ENCODE measurements at regions not wholly inside any gene's neighbourhood (a gene's known extent, or its start where the extent isn't known, plus 50 kb on each side); places are given as distances from the start of the nearest gene placed in this dataset.

- Histone ChIP-seq H3K4me3 (ENCODE audit: insufficient read depth, low read depth, low read length) (no peak overlapping the region), H3K9me1 (ENCODE audit: insufficient read depth, low read length) (no peaks in the 10 kb centered on the region; the same call in none of the 2 replicates), H3K79me1 (ENCODE audit: low read depth in 1 of 2, low read length in 2 of 2) (no peaks in the 10 kb centered on the region), H2BK15ac (ENCODE audit: low read depth, low read length) (no peak overlapping the region), H3K9ac (ENCODE audit: low read depth, low read length) (no peak overlapping the region), H4K91ac (ENCODE audit: insufficient read depth, low read depth, low read length) (no peak overlapping the region), H3K23ac (ENCODE audit: low read depth, low read length) (no peak overlapping the region), H3K27me3 (ENCODE audit: control insufficient read depth, insufficient read depth, low read length) (peaks cover 50% of the 10 kb centered on the region), H2BK5ac (ENCODE audit: low read depth, low read length, poor library complexity, severe bottlenecking) (no peak overlapping the region), H3K14ac (replicated peaks; ENCODE audit: low read depth, low read length) (no peak overlapping the region), H4K20me1 (ENCODE audit: insufficient read depth, low read length) (no peaks in the 10 kb centered on the region), H2BK20ac (ENCODE audit: low read depth, low read length) (no peak overlapping the region), H2BK120ac (ENCODE audit: low read depth, low read length) (no peak overlapping the region), H4K5ac (ENCODE audit: low read depth, low read length) (no peak overlapping the region), H3K36me3 (ENCODE audit: control insufficient read depth, insufficient read depth, low read length) (no peaks in the 10 kb centered on the region), H4K8ac (ENCODE audit: low read depth in 2 of 2, low read length in 2 of 2) (no peak overlapping the region), H3K18ac (ENCODE audit: low read depth, low read length) (no peak overlapping the region), H2AK9ac (replicated peaks; ENCODE audit: low read depth, low read length, poor library complexity) (no peak overlapping the region), H3K4me1 (ENCODE audit: control insufficient read depth, insufficient read depth, low read length) (no peaks in the 10 kb centered on the region; the same call in 1 of the 2 replicates), H3K4me2 (ENCODE audit: low read depth, low read length) (no peak overlapping the region), H3K56ac (ENCODE audit: extremely low read depth, insufficient read depth, low read length) (no peak overlapping the region), H3K9me3 (ENCODE audit: control insufficient read depth, insufficient read depth, low read length) (no peaks in the 10 kb centered on the region), H2AFZ (replicated peaks; ENCODE audit: low read length, poor library complexity) (no peak overlapping the region), H3K4ac (ENCODE audit: low read depth, low read length) (no peak overlapping the region), H2AK5ac (ENCODE audit: low read depth, low read length) (no peak overlapping the region), H3K27ac (ENCODE audit: insufficient read depth, low read length) (no peak overlapping the region)
- no peak for ATAC-seq (ENCODE audit: low read depth)
- TF ChIP-seq ELK1 (IDR thresholded peaks at IDR 0.05; ENCODE audit: borderline replicate concordance, low read depth, low read length) (no peak), MAZ (IDR thresholded peaks at IDR 0.05; ENCODE audit: borderline replicate concordance, low read depth, low read length) (no peak), RFX5 (IDR thresholded peaks at IDR 0.05; ENCODE audit: low read depth, low read length) (no peak), FOS (IDR thresholded peaks at IDR 0.05; ENCODE audit: low read depth, low read length) (no peak), SMC3 (IDR thresholded peaks at IDR 0.05; ENCODE audit: low read depth, low read length) (no peak), MXI1 (IDR thresholded peaks at IDR 0.05; ENCODE audit: borderline replicate concordance, low read depth, low read length) (no peak), CHD1 (IDR thresholded peaks at IDR 0.05; ENCODE audit: low read depth, low read length) (no peak), CEBPB (IDR thresholded peaks at IDR 0.05; ENCODE audit: low read depth, low read length) (no peak), USF2 (IDR thresholded peaks at IDR 0.05; ENCODE audit: low read depth, low read length) (no peak), RCOR1 (IDR thresholded peaks at IDR 0.05; ENCODE audit: insufficient replicate concordance, low read length) (no peak), BHLHE40 (IDR thresholded peaks at IDR 0.05; ENCODE audit: low read depth, low read length) (no peak), POLR2A (IDR thresholded peaks at IDR 0.05; ENCODE audit: low read depth, low read length) (no peak), MAFK (IDR thresholded peaks at IDR 0.05; ENCODE audit: low read depth, low read length) (no peak), NFE2L2 (IDR thresholded peaks at IDR 0.05; ENCODE audit: low read depth, low read length) (no peak), CTCF (conservative IDR thresholded peaks at IDR 0.05; ENCODE audit: low read depth, low read length) (no peak), RAD21 (IDR thresholded peaks at IDR 0.05; ENCODE audit: low read length) (no peak)
- in situ Hi-C loops (cut with MboI; ENCODE audit: low sequenced_read_pairs), result no loop called here
- BruUV-seq (replicated peaks), result no TSS peak
- ChIA-PET POLR2A (ENCODE audit: unreplicated experiment) (interaction anchor here (0.5 kb wide), 1 partner anchor 52 kb away, joined by 3 read pairs; no protein-coding TSS in a partner anchor), CTCF (no interaction called here)
- no peak for DNase-seq
- 88% methylated on average over 4 of the region's 9 CpGs; no CpG with 5 or more reads in 1 of the 2 experiments for WGBS, 2 experiments (ENCODE audit: extremely low coverage in 2 of 2, insufficient read length in 1 of 2)
- dilution Hi-C loops (cut with HindIII; ENCODE audit: low sequenced_read_pairs, unreplicated experiment), result no loop called here
- intact Hi-C loops (cut with micrococcal nuclease), result no loop called here
These were observed 255.8 kb downstream of the FAM43A start for GRCh38 chr3:194941360-194941955.

Measured in IMR-90 (cell line).